GM19099 (cell line): ENCODE measurements at regions not wholly inside any gene's neighbourhood (a gene's known extent, or its start where the extent isn't known, plus 50 kb on each side); places are given as distances from the start of the nearest gene placed in this dataset.

Source experiments
- POLR2A ChIP-seq: IDR thresholded peaks from 3 replicates; pipeline ENCODE4 v1.6.1; 2011; ENCODE audit warnings: low read depth; ENCODE audit not compliant: insufficient read length; ENCODE audit errors: extremely low read depth

DNA sequence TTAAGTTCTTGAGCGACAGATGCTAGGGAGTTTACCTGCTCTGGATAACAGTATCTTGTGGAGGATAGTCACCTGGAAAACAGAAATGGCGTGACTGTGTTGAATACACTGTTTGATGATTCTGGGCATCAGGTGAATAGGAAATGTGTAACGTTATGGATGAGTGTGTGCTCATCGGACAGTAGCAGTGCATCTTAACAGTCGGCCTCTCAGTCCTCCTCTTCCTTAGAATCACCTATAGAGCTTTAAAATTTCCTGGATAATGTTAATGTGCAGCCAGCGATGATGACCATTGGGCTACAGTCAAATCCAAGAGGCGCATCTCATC is 217.7 kb downstream of the OR2B2 start:
- TF ChIP-seq POLR2A, result no peak

DNA sequence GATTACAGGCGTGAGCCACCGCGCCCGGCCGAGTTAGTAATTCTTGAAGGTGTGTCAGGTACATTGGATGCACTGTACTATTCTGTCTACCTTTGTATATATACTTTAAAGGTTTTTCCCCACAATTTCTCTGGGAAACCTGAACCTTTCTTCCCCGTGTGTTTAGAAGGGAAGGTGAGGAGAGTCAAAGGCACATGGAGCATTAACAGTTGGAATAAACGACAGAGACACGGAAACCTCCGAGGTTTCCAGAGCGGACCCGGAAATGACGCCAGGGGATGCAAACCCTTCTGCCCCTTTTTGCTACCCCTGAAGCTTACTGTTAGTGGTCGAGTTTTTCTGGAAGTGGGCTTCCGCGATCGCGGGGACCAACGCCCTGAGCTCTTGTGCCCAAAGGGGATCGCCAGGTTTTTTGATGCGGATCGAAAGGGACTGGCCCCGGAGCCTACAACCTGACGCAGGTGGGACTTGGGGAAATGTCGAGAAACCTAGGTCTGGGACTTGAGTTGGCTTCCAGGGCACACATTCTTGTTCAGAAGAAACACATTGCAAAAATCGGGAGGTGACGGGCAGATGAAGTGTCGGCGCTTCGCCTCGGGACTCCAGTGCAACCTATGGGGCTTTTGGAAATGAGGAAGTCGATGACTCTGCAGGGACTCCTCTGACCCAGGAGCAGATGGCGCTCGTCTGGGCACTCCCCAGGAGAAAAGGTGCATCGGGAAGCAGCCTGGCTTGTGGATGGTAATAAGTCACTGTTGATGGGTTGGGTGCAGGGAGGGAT is 218.2 kb downstream of the OR2B2 start:
- no peak for TF ChIP-seq POLR2A

- no peak for TF ChIP-seq POLR2A
Observed at GRCh38 chr6:27688014-27688586, 215.2 kb upstream of the ZNF184 start.

- TF ChIP-seq POLR2A, result no peak
Observed at GRCh38 chr6:27687154-27688013, 214.5 kb upstream of the ZNF184 start.

DNA sequence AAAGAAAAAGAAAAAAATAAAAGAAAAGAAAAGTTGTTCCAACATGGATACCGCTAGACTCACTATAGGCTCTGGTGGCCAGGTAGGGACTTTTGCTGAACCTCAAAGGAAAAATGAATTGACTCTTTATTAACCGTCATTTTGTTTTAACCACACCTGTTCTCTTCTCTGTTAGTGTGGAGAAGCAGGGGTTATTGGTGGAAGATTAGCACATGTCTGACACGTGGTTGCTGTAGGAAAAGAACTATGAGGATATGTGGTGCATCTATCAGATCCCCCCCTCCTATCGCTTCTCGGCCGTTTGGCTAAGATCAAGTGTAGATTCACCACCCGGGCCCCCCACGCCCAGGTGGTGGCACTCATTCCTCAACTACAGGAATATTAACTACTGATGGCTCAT is 212.4 kb upstream of the ZNF184 start:
- no peak for TF ChIP-seq POLR2A

GRCh38 chr6:27684264-27685211 is 211.6 kb upstream of the ZNF184 start:
- no peak for TF ChIP-seq POLR2A

DNA sequence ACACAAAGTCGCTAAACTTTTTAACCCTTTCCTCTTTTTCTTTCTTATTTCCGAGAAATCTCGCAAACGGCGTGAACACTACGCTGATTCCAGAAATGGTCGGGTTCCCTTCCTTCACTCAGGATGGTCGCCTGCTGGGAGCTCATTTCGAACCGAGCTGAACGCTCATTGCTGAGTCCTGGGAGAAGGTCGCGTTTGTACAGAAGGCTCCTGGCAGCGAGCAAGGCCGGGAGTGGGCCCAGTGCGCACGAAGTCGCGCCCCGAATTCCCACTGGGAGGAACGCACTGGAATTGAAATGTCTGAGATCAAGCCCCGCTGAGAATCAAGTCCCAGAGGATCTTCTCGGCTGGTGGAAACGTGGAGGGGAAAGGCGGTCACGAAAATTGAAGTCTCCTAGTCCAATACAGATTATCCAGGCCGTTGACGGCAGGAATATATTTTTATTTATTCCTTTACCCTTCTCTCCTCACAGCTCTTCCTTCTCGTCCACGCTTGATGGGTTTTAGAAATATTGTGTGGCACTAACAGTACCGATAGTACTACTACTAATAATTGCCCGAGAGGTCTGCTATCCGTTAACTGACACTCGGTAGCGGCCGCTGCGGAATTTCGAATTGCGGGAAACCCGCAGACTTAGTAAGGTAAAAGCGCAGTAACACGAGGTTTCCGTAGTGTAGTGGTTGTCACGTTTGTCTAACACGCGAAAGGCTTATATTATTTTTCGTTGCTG is 207.2 kb upstream of the ZNF184 start:
- no peak for TF ChIP-seq POLR2A

GRCh38 chr6:27679308-27679963 is 206.5 kb upstream of the ZNF184 start:
- TF ChIP-seq POLR2A, result no peak

- no peak for TF ChIP-seq POLR2A
Observed at GRCh38 chr6:27678469-27678868, 205.6 kb upstream of the ZNF184 start.

- TF ChIP-seq POLR2A, result no peak
Observed at GRCh38 chr6:27674882-27675281, 202.0 kb upstream of the ZNF184 start.

- peak; percentile 23 for TF ChIP-seq POLR2A
Observed at GRCh38 chr6:27672113-27672799, 199.4 kb upstream of the ZNF184 start.

DNA sequence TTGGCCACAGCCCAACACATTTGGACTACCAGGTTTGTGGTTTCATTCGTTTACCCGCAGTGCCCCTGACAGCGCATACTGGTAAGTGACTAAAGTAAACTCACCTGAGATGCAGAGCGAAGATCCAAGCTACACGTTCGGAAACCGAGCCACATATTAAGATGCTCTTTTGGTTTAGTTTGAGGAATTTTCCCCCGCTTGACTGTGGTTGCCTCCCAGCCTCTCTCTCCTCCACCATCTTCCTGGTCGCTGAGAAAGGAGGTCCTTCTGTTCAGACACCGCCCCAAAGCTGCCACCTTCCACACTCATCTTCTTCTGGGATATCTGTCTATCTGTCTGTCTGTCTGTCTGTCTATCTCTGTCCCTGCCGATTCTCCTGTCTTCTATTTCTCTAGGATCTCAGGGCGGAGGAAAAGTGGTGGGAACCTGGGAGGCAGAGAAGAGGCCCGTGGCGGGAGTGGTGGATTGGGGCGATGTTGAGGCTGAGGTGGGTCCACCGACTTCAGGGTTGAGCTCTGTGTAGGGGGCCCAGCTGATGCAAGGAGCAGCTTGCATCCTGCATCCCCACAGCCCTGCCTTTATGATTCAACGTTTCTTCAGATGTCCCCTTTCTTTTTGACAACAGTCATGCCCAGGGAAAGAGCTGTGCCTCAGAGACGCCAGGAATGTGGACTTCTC is 196.9 kb upstream of the ZNF184 start:
- TF ChIP-seq POLR2A, result no peak

GRCh38 chr6:27669295-27669623 is 196.4 kb upstream of the ZNF184 start:
- TF ChIP-seq POLR2A, result no peak
